G401 (cell line): ENCODE measurements at regions not wholly inside any gene's neighbourhood (a gene's known extent, or its start where the extent isn't known, plus 50 kb on each side); places are given as distances from the start of the nearest gene placed in this dataset.

Experiments
- DNase-seq: peaks from one replicate; pipeline ENCODE4 v3.0.0-alpha.2; 2015; ENCODE audit warnings: low spot score
- in situ Hi-C: cut with HindIII; loops from 2 replicates; pipeline ENCODE4 v1.10.0; 2016; ENCODE audit warnings: low sequenced_read_pairs, mixed read lengths

DNA sequence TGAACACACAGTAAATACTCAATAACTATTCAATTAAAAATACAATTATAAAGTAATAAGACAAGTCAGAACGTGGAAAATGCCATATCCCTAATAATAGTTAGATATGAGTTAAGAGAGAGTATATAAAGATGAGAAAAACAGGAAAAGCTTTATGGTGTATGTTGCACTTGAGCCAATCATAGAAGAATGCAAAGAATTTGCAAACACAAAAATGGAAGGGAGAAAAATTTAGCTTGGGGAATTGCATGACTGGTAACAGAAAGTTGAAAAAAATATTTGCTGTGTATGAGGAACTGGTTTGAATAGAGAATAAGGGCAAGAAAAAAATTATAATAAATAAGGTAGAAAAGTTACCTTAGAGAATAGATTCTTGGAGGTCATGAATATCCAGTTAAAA lies 739.6 kb upstream of the CXADR start:
- in situ Hi-C loops: no loop called here
- DNase-seq: no peak

DNA sequence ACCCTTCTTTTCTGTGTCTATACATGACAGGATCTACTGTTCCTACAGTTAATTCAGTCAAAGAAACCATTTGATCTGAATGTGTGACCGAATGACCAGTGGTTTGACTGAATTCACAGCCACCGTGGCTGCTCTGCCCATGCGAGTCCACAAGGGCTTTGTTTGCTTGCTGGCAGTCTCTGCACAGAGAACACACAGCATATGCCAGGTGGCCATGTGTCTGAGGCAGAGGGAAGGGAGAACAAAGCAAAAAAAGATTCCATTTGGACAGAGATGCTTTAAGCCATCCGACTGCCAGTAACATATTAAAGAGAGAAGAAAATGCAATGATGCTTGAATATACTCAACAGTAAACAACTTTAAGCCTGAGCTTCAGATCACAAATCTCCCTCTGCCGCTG lies 737.8 kb upstream of the CXADR start:
- in situ Hi-C loops: no loop called here
- peak; percentile 94 for DNase-seq

DNA sequence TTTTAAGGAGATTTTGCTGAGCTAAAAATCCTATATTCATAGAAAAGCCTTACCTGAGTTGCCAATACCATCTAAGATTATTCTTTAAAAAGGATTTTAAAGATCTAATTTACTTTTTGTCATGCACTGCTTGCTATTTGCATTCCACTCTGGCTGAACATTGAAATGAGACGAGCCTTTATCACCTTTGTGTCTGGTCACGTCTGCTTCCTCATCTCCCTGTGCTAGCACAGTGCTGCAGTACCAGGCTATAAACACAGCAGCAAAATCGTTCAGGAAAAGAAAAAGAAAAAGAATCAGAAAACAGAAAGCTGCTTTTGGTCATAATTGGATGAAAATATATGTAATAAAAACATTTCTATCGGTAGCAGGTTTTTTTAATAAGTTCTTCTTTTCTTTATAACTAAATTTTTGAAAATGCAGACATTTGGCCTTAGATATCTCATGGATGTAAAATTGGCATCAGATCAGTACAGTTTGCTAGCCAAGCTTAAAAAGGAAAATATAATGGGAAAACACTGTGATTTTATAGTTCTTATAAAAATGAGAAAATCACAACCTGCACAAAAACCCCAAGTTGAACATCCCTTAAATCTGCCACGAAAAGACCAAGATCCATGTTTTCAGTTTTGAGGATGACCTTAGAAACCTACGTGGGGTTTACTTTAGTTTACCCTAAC lies 735.7 kb upstream of the CXADR start:
- in situ Hi-C loops: no loop called here
- no peak for DNase-seq

DNA sequence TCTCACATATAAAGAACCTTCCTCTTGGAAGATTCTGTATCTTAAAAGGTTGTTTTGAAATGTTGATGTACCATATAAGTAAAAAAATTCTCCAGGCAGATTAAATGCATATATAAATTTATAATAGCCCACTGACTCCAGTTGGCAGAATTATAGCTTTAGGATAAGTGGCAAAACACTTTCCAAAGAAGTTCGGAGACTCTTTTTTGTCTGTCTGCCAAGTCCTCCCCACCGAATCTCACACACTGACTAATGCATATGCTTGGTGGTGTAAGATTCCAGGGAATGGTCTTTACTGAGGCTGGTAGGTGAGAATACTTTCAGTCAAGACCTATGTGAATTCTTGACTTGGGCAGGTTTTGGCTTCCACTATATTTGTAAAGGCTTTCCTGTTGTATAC lies 724.3 kb upstream of the CXADR start:
- DNase-seq: no peak
- in situ Hi-C loops: no loop called here

DNA sequence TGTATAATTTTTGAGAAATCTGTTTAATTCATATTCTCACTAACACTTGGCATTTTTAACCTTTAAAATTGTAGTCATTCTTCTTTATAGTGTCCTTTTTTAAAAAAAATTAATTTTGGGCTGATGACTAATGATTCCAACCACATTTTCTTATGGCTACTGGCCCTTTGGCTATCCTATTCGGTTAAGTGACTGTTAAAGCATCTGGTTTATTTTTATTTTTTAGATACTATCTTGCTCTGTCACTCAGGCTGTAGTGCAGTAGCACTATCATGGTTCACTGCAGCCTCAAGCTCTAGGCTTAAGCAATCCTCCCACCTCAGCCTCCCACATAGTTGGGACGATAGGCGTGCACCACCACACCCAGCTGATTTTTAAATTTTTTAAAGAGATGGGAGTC lies 723.2 kb upstream of the CXADR start:
- no peak for DNase-seq
- in situ Hi-C loops: no loop called here

DNA sequence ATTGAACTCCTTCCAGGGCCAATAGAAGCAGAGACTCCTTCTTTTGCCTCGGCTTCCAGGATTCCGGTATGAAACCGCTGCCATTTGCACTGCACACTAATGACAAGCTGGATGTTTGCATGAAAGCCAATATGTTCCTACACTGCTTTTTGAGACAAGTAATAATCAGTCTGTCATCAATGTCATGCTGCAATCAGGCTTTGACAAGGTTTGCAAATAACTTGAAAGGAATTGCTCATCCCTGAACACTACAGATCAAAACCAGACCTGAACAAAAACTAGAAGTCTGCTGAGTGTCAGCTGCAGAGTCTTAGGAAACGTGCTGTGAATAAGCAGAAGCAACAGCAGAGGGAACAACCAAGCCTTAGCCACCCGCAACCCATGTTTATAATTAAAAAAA lies 720.7 kb upstream of the CXADR start:
- in situ Hi-C loops: no loop called here
- DNase-seq: no peak

DNA sequence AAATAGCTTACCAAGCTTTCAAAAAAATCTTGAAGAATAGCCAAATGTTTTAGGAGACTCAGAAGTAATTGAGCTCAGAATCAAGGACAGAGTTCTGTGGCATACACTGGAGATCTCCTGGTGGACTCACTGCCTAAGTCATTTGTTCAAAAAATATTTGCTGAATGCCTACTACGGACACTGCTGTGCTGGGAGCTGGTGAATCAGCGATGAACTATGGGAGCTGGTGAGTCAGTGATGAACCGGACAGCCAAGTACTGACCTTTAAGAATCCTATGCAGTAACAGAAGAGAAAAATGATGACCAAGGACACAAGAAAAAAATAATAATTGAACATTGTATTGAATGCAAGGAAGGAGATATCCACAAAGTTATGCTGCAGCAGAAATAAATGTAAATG lies 717.9 kb upstream of the CXADR start:
- in situ Hi-C loops: no loop called here
- DNase-seq: no peak

DNA sequence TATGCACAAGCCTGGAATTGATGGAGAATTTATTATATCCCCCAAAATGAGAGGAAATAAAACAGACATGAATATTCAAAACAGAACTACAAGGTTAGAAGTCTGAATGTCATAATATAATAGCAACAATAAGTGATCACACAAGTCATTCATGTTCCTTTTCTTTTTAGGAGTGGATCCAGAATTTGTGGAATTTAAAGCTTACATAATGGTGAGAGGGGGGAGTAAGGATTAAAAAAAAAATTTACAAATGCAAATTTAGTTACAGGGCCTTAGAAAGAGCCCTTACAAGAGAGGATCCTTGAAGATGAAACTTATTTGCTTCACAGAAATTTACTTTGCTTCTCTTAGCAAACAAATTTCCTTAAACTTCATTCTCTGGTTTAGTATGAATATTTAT lies 716.1 kb upstream of the CXADR start:
- in situ Hi-C loops: no loop called here

DNA sequence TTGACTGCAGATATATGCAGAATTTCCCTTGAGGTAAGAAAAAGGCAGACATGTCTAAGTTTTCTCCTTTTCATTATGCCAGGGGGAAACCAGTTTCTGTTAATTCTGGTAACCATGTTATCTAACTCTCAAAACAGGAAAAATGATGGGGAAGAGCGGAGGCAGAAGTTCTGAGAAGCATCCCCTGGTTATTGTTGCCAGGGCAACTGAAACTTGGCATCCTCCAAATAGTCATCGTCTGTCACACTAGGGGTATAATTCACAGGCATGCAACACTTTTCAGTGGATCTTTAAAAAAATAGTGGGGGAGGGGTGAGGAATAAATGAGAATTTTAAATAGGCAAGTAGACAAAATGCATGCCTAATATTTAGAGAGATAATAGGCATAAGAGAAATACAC lies 715.3 kb upstream of the CXADR start:
- peak; percentile 28 for DNase-seq
- in situ Hi-C loops: no loop called here

More for the DNA sequence above, 716.1 kb upstream of the CXADR start:
- DNase-seq: no peak

DNA sequence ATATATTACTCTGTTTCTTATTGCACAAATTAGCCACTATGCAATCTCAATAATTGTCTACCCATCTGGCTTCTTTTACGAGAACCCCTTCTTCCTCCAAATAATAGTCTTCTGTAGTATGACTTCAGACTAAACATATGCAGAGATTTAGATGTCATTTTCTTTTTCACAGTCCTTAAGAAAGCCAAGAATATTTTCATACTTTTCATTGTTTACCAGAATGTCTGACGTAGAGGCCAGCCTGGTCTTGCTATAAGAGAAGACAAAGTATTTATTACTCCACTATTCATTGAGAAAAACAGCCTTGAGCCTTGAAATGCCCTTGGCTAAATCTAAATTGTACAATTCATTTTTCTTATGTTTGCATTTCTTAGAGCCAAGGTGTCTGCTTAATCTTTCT lies 714.9 kb upstream of the CXADR start:
- in situ Hi-C loops: no loop called here
- DNase-seq: no peak

DNA sequence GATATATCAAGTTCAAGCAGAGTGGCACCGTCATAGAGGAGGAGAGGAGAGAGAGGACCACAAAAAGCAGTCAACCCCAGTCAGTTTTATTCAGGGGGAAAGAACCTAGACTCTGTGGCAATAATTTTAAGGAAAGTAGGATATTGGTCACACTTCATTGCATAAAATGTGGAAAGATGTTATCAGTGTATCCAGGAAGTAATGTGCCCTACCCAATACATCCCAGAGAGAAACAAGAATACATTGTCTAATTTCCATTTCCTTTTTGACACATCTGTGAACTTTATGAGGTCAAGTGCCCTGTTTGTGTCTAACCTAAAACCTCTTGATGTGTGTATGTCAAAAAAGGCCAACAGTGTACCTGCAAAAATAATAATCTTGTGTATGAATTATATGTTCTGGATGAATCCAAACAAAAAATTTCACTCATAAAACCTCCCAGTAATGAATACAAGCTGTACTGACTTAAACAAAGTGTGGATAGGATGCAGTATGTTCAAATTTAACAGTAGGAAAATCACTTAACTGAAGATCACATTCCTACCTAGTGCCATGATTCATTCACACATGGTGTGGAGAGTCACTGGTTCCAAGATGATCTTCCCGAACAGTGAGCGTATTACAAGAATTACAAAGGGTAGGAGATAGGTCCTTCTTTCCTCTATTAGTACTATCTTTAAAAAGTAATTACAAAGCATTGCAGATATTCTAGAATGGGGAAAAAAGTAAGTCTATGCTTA lies 712.1 kb upstream of the CXADR start:
- in situ Hi-C loops: no loop called here
- DNase-seq: no peak

DNA sequence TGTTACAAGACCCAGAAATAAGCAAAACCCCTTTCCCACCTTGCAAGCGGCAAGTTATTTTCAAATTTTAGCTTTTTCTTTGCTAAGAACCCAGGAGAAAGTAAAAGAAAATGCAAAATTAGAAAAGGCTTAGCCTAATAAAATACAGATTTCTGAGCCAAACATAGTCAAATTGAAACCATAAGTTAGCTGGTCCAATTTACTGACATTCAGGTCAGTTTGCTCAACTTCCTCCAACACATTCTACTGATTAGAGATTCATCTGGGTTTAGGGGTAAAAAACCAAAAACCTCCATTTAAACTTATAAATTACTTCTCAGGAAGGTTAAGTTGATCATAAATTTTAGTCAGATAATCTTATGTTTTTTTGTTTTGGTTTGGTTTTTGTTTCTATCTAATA lies 701.8 kb upstream of the CXADR start:
- in situ Hi-C loops: no loop called here
- no peak for DNase-seq

DNA sequence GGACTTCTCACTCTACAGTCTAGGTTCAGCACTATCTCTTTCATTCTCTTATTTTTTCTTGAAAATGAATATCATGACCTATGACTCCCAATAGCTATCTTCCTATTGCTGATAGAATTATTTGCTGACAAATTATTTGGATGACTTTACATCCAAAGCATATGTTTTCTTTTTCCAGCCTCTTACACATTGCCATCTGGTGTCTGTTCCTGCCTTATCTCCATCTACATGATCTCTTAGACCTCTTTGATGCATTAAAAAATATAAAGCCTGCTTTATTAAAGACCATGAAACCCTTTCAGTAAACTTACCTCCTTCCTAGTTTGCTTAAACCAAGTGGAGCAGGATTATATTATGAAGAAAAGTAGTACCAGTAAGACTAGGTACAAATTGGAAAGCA lies 700.9 kb upstream of the CXADR start:
- DNase-seq: no peak
- in situ Hi-C loops: no loop called here

DNA sequence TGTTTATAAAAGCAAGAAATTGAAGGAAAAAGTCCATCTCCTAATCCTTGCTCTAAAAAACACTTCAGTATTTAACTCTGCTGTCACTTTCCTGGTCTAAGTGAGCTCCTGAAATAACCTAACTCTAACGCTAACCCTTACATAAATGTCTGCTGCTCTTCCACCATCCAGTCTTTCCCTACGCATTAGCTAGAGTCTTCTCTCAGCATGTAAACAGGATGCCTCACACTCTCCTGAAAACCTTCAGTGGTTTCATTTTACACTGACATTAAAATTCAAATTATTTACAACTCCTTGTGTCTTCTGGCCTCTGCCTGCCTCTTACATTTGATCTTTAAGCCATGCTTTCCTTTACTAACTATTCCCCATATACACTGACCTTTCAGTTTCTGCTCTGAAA lies 697.6 kb upstream of the CXADR start:
- DNase-seq: no peak

DNA sequence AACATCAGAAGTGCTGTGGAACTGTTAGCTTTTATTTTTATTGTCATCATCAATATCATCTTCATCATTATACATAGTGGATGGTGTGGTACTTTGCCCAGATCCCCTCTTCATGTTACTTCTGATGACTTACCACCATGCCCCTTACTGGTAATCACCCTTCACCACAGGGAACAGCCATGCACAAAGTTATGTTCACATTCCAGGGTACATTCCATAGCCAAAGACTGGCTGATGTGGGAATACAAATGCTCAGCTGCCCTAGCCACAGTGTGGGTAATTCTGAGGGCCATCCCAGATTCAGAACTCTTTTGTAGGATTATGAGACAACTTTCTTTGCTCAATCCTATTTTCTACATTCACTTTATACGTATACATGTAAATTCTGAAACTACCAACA lies 691.3 kb upstream of the CXADR start:
- in situ Hi-C loops: no loop called here
- DNase-seq: no peak

More for the DNA sequence above, 697.6 kb upstream of the CXADR start:
- in situ Hi-C loops: no loop called here

DNA sequence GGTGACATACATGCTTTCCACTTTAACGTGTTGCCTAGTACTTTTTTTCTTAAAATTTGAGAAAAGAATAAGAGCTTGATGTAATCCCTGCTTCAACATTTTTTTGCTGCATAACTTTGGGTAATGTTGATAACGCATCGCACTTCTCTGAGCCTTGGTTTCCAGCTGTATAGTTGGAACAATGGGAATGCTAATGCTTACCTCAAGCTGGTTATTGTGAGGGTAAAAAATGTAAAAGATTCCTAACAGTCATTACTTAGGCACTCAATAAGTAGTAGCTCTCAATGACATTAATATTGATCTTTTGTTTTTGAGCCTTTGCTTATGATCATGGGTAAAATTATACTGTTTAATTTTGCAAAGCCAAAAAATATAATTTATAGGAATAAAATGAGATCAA lies 683.3 kb upstream of the CXADR start:
- in situ Hi-C loops: no loop called here

DNA sequence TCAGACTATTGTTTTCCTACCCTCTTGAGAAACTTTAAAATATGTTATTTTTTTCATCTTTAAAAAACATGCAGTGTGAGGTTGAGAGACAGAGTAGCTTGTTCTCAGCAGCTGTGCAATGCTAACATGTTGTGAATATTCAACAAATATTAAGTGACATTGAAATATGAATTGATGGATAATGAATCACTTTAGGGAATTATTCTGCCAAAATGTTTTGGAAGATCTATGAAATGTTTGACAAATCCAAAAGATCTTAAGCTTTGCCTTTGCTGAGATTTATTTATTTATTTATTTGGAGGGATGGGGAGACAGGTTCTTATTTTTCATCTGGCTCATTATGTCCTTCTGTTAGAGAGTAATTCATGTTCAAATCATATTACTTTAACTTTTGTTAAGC lies 680.1 kb upstream of the CXADR start:
- in situ Hi-C loops: no loop called here
- no peak for DNase-seq

More for the DNA sequence above, 683.3 kb upstream of the CXADR start:
- DNase-seq: no peak

DNA sequence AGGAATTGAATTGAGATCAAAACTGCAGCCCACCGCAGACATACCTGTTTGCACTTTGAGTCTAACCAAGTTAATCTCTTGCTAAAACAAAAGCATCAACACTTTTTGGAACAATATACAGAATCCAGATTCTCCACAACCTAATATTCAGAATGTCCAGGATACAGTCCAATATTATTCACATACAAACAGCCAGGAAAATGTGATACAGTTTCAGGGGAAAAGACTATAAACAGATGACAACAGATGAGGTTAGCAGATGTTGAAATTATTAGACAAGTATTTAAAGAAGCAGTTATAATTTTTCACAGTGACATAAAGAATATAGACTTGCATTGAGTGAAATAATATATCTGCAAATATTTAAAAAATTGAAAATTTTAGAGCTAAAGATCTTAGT lies 678.1 kb upstream of the CXADR start:
- DNase-seq: no peak
- in situ Hi-C loops: no loop called here

DNA sequence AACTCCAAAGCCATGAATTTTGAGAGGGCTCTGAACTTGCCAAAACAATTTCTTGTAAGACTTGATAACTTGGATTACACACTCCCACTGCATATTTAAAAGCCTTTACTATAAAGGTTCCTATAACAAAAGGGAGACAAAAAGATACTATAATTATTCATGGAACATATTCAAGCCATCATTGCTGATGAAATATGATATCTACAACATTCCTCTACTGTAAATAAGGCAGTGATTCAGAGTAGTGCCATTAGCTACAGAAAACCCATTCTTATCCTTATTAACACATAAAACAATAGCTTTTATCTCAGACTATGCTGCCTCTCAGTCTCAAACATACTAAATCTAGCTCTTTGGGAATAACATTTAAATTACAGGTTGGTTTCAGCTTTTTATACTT lies 675.5 kb upstream of the CXADR start:
- no peak for DNase-seq

DNA sequence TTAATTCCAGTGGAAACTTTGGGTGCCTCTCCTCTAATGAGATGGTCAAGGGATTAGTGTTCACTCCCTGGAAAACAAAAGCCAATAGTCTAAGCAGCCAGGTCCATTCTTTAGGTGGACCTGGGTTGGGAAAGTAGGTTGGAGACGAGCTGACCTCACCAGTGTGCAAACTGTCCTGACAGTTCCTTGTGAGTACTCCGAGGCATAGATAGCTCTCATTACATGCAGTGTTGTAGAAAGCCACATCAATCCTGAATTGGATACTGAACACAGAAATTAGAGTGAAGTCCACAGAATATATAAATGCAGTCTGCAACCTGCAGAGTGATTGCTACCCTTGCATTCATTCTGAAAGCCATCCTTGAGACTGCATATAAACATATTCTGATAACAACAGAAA lies 675.1 kb upstream of the CXADR start:
- in situ Hi-C loops: no loop called here
- DNase-seq: no peak

More for the DNA sequence above, 675.5 kb upstream of the CXADR start:
- in situ Hi-C loops: no loop called here

DNA sequence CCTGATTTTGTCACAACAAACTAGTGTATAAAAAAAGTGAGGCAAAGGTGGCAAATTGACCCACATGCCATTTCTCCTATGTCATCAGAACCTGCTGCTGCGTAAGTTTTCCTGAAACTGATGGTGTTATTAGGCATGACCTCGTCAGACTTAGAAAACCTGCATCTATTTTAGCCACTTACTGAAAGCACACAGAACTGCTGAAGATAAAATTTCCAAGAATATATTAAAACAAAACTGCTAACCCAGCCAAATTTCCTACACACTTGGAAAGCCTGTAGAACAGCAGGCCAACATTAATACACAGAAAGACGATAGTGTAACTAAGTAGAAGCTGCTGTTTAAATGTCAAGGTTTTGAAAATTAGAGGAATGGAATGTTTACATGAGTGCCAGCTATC lies 674.5 kb upstream of the CXADR start:
- in situ Hi-C loops: no loop called here
- DNase-seq: no peak
